Lower leg skin (tissue), 4 donors: ENCODE measurements at regions not wholly inside any gene's neighbourhood (a gene's known extent, or its start where the extent isn't known, plus 50 kb on each side); places are given as distances from the start of the nearest gene placed in this dataset.

Experiments
- DNase-seq, 2 donors: peaks; one replicate each; pipeline ENCODE4 v3.0.0-alpha.2; 2019; ENCODE audit warnings: low spot score in 2 of 2
- H3K4me3 ChIP-seq: fragments of 200-600 bp; sonication (generic); 2 replicates; pipeline ENCODE4 v1.5.1; 2017; ENCODE audit warnings: mild to moderate bottlenecking, low read depth; ENCODE audit not compliant: poor library complexity, severe bottlenecking
- CTCF ChIP-seq, 3 donors: fragments of 450-650 bp; IDR thresholded peaks; one replicate each; pipeline ENCODE4 v1.5.1; 2016; ENCODE audit warnings: antibody characterized with exemption in 3 of 3, mild to moderate bottlenecking in 3 of 3, moderate library complexity in 2 of 3
- POLR2A ChIP-seq, 2 donors: fragments of 450-650 bp; IDR thresholded peaks; one replicate each; pipeline ENCODE4 v1.6.1; 2016 to 2017; ENCODE audit warnings: antibody characterized with exemption in 2 of 2, mild to moderate bottlenecking in 1 of 2, moderate library complexity in 1 of 2
- WGBS, 2 donors: methylation state at CpG; one replicate each; pipeline ENCODE4 v1.1.5; 2018; 5-methylcytosine and 5-hydroxymethylcytosine counted together
- intact Hi-C: fragments of 100-400 bp; cut with DNase I; formaldehyde crosslinking; loops from one replicate; pipeline ENCODE4 v1.15.0; 2023; ENCODE audit warnings: low total_unique reads

GRCh38 chr4:151998723-151999122 lies 237.9 kb upstream of the GATB start:
- intact Hi-C loops: no loop called here
- 83 to 91% methylated on average over 9 of the region's 9 CpGs for WGBS, 2 donors
- peak in 1 of 2 donors; percentile 39 for DNase-seq
- TF ChIP-seq POLR2A (IDR thresholded peaks at IDR 0.05) (no peak), CTCF (IDR thresholded peaks at IDR 0.05) (no peak)
- no peak overlapping the region for H3K4me3 ChIP-seq

GRCh38 chr4:151997461-151997860 lies 236.7 kb upstream of the GATB start:
- intact Hi-C loops: no loop called here
- H3K4me3 ChIP-seq: no peak overlapping the region
- TF ChIP-seq CTCF (IDR thresholded peaks at IDR 0.05) (no peak), POLR2A (IDR thresholded peaks at IDR 0.05) (no peak)
- DNase-seq: no peak
- 92 to 100% methylated on average over 2 of the region's 2 CpGs for WGBS, 2 donors

GRCh38 chr4:151994429-151994828 lies 233.6 kb upstream of the GATB start:
- no peak for DNase-seq
- WGBS, 2 donors: 90 to 91% methylated on average over 3 of the region's 3 CpGs
- TF ChIP-seq POLR2A (IDR thresholded peaks at IDR 0.05) (no peak), CTCF (IDR thresholded peaks at IDR 0.05) (no peak)
- intact Hi-C loops: no loop called here
- no peak overlapping the region for H3K4me3 ChIP-seq

- 80 to 83% methylated on average over 8 of the region's 8 CpGs for WGBS, 2 donors
Observed at GRCh38 chr4:151993521-151993920, 232.7 kb upstream of the GATB start.

GRCh38 chr4:151992332-151993154 lies 231.7 kb upstream of the GATB start:
- no peak for DNase-seq
- intact Hi-C loops: no loop called here
- H3K4me3 ChIP-seq: no peak overlapping the region
- WGBS, 2 donors: 60 to 66% methylated on average over 5 of the region's 5 CpGs
- TF ChIP-seq CTCF (IDR thresholded peaks at IDR 0.05) (no peak), POLR2A (IDR thresholded peaks at IDR 0.05) (no peak)

More at GRCh38 chr4:151993521-151993920, 232.7 kb upstream of the GATB start:
- TF ChIP-seq CTCF (IDR thresholded peaks at IDR 0.05): no peak
- no peak for TF ChIP-seq POLR2A (IDR thresholded peaks at IDR 0.05)
- intact Hi-C loops: no loop called here
- DNase-seq: no peak
- no peak overlapping the region for H3K4me3 ChIP-seq

GRCh38 chr4:151991884-151992167 lies 231.0 kb upstream of the GATB start:
- intact Hi-C loops: no loop called here
- DNase-seq: no peak
- WGBS, 2 donors: 44 to 84% methylated on average over 2 of the region's 2 CpGs
- H3K4me3 ChIP-seq: no peak overlapping the region
- TF ChIP-seq CTCF (IDR thresholded peaks at IDR 0.05) (no peak), POLR2A (IDR thresholded peaks at IDR 0.05) (no peak)
